ENCODE measurements at regions not wholly inside any gene's neighbourhood (a gene's known extent, or its start where the extent isn't known, plus 50 kb on each side); places are given as distances from the start of the nearest gene placed in this dataset.

DNA sequence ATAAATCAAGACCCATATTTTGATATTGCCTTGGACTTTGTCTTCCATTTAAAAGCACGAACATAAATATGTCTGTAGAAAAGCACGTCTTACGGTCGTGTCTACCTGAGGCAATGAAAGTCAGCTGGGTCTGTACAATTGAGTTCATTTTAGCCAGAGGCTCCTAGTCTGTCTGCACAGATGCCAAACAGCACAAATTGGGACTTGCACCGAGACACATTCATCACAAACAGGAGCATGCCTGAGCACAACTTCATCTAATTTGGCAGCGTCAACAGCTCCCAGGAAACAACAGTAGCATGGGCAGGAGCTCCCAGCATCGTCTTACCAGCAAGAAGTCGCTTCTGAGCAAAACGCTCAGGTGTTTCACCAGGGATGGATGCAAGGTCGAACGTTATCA lies 687.0 kb downstream of the EFNB2 start:
- ChIA-PET POLR2A (no interaction called here), CTCF (ENCODE audit: unreplicated experiment) (no interaction called here)
- no TSS peak for BruUV-seq (replicated peaks)
- H3K9me2 ChIP-seq (ENCODE audit: insufficient read depth, low read length), result no peaks in the 10 kb centered on the region
- no peaks in the 10 kb centered on the region for H3K9me3 ChIP-seq (ENCODE audit: low read length)
- intact Hi-C loops (cut with micrococcal nuclease; ENCODE audit: unreplicated experiment), result no loop called here
- H3K27ac ChIP-seq (ENCODE audit: low read depth, low read length, poor library complexity, severe bottlenecking), result no peak overlapping the region
- DNase-seq (ENCODE audit: low spot score), result no peak
- no peaks in the 10 kb centered on the region for H3K79me2 ChIP-seq (ENCODE audit: insufficient read depth, low read depth, low read length)
- TF ChIP-seq EZH2phosphoT487 (IDR thresholded peaks at IDR 0.05; ENCODE audit: borderline replicate concordance, low read depth, low read length), result no peak
- TF ChIP-seq, protein P1, sequence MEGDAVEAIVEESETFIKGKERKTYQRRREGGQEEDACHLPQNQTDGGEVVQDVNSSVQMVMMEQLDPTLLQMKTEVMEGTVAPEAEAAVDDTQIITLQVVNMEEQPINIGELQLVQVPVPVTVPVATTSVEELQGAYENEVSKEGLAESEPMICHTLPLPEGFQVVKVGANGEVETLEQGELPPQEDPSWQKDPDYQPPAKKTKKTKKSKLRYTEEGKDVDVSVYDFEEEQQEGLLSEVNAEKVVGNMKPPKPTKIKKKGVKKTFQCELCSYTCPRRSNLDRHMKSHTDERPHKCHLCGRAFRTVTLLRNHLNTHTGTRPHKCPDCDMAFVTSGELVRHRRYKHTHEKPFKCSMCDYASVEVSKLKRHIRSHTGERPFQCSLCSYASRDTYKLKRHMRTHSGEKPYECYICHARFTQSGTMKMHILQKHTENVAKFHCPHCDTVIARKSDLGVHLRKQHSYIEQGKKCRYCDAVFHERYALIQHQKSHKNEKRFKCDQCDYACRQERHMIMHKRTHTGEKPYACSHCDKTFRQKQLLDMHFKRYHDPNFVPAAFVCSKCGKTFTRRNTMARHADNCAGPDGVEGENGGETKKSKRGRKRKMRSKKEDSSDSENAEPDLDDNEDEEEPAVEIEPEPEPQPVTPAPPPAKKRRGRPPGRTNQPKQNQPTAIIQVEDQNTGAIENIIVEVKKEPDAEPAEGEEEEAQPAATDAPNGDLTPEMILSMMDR (conservative IDR thresholded peaks at IDR 0.05; ENCODE audit: low read length), result no peak
- H3K36me3 ChIP-seq (ENCODE audit: insufficient read depth, low read length), result no peaks in the 10 kb centered on the region
- H4K20me1 ChIP-seq (ENCODE audit: insufficient read depth, low read length), result no peaks in the 10 kb centered on the region
- no peak overlapping the region for H3K4me2 ChIP-seq (ENCODE audit: low read length)
- H3K4me1 ChIP-seq (ENCODE audit: insufficient read depth, low read length, poor library complexity, severe bottlenecking), result no peaks in the 10 kb centered on the region
- H3K4me3 ChIP-seq (ENCODE audit: low read depth, low read length, poor library complexity, severe bottlenecking), result no peak overlapping the region
- no peak overlapping the region for H2AFZ ChIP-seq (ENCODE audit: low read length)

GRCh38 chr13:105847527-105848291 lies 687.8 kb downstream of the EFNB2 start:
- Histone ChIP-seq H3K36me3 (ENCODE audit: insufficient read depth, low read length) (no peaks in the 10 kb centered on the region), H3K4me2 (ENCODE audit: low read length) (no peak overlapping the region), H3K79me2 (ENCODE audit: insufficient read depth, low read depth, low read length) (no peaks in the 10 kb centered on the region), H3K9me3 (ENCODE audit: low read length) (no peaks in the 10 kb centered on the region), H4K20me1 (ENCODE audit: insufficient read depth, low read length) (no peaks in the 10 kb centered on the region), H2AFZ (ENCODE audit: low read length) (no peak overlapping the region), H3K4me3 (ENCODE audit: low read depth, low read length, poor library complexity, severe bottlenecking) (no peak overlapping the region), H3K4me1 (ENCODE audit: insufficient read depth, low read length, poor library complexity, severe bottlenecking) (no peaks in the 10 kb centered on the region), H3K9me2 (ENCODE audit: insufficient read depth, low read length) (no peaks in the 10 kb centered on the region), H3K27ac (ENCODE audit: low read depth, low read length, poor library complexity, severe bottlenecking) (no peak overlapping the region)
- intact Hi-C loops (cut with micrococcal nuclease; ENCODE audit: unreplicated experiment), result no loop called here
- no TSS peak for BruUV-seq (replicated peaks)
- TF ChIP-seq, protein P1 (conservative IDR thresholded peaks at IDR 0.05; ENCODE audit: low read length), result no peak
- TF ChIP-seq EZH2phosphoT487 (IDR thresholded peaks at IDR 0.05; ENCODE audit: borderline replicate concordance, low read depth, low read length), result no peak
- ChIA-PET POLR2A (no interaction called here), CTCF (ENCODE audit: unreplicated experiment) (no interaction called here)
- no peak for DNase-seq (ENCODE audit: low spot score)

- no peaks in the 10 kb centered on the region for H3K4me1 ChIP-seq (ENCODE audit: insufficient read depth, low read length, poor library complexity, severe bottlenecking)
- H3K36me3 ChIP-seq (ENCODE audit: insufficient read depth, low read length), result no peaks in the 10 kb centered on the region
- no peak for TF ChIP-seq EZH2phosphoT487 (IDR thresholded peaks at IDR 0.05; ENCODE audit: borderline replicate concordance, low read depth, low read length)
- TF ChIP-seq, protein P1 (conservative IDR thresholded peaks at IDR 0.05; ENCODE audit: low read length), result no peak
- intact Hi-C loops (cut with micrococcal nuclease; ENCODE audit: unreplicated experiment), result no loop called here
- ChIA-PET POLR2A (no interaction called here), CTCF (ENCODE audit: unreplicated experiment) (no interaction called here)
- H2AFZ ChIP-seq (ENCODE audit: low read length), result no peak overlapping the region
- no TSS peak for BruUV-seq (replicated peaks)
- no peaks in the 10 kb centered on the region for H3K9me2 ChIP-seq (ENCODE audit: insufficient read depth, low read length)
- no peak overlapping the region for H3K4me3 ChIP-seq (ENCODE audit: low read depth, low read length, poor library complexity, severe bottlenecking)
- no peaks in the 10 kb centered on the region for H3K79me2 ChIP-seq (ENCODE audit: insufficient read depth, low read depth, low read length)
- H3K27ac ChIP-seq (ENCODE audit: low read depth, low read length, poor library complexity, severe bottlenecking), result no peak overlapping the region
- no peaks in the 10 kb centered on the region for H4K20me1 ChIP-seq (ENCODE audit: insufficient read depth, low read length)
- H3K4me2 ChIP-seq (ENCODE audit: low read length), result no peak overlapping the region
- H3K9me3 ChIP-seq (ENCODE audit: low read length), result no peaks in the 10 kb centered on the region
- no peak for DNase-seq (ENCODE audit: low spot score)
These were observed 688.5 kb downstream of the EFNB2 start for GRCh38 chr13:105846923-105847322.

Data from OCI-LY7 (cell line).